GM18519 (cell line): ENCODE measurements at regions not wholly inside any gene's neighbourhood (a gene's known extent, or its start where the extent isn't known, plus 50 kb on each side); places are given as distances from the start of the nearest gene placed in this dataset.
"Not testable (repeated sequence)": the region's sequence is repeated elsewhere in the genome, so short reads cannot be mapped to it uniquely, and the experiment has no call there.

ENCODE experiments used
- ATAC-seq: cut with Tn5 transposase; IDR thresholded peaks from one replicate; pipeline ENCODE4 v1.9.1; 2021; ENCODE audit warnings: mild to moderate bottlenecking, moderate library complexity; ENCODE audit not compliant: unreplicated experiment, low FRiP score

DNA sequence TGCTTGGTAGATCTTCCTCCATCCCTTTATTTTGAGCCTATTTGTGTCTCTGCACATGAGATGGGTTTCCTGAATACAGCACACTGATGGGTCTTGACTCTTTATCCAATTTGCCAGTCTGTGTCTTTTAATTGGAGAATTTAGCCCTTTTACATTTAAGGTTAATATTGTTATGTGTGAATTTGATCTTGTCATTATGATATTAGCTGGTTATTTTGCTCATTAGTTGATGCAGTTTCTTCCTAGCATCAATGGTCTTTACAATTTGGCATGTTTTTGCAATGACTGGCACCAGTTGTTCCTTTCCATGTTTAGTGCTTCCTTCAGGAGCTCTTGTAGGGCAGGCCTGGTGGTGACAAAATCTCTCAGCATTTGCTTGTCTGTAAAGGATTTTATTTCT is 72.4 kb downstream of the HNRNPD start:
- not testable (repeated sequence) for ATAC-seq

DNA sequence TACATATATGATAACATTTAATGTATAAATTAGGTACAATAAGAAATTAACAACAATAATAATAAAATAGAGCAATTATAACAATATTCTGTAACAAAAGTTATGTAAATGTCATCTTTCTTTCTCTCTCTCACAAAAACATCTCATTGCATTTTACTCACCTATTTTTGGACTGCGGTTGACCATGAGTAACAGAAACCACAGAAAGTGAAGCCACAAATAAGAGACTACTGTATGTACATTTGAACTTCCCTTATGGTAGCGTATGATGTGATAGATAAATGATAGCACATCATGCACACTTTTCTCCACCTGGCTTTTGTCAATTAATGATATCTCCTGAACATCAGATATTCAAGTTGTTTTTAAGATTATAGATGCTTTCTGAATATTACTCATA is 80.5 kb downstream of the HNRNPD start:
- ATAC-seq, result peak; percentile 100

DNA sequence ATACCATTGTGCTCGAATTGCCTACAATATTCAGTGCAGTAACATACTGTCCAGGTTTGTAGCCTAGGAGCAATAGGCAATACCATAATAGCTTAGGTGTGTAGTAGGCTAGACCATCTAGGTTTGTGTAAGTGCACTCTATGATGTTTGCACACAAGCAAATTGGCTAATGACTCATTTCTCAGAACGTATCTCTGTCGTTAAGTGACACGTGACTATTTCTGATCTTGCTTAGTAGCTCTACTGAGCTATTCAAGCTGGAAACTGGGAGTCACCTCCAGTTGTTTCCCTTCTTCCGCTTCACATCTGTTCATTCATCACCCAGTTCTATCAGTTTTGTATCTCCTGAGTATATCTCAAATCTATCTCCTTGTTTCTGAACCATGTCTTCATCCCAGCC is 86.1 kb downstream of the HNRNPD start:
- ATAC-seq, result no peak

DNA sequence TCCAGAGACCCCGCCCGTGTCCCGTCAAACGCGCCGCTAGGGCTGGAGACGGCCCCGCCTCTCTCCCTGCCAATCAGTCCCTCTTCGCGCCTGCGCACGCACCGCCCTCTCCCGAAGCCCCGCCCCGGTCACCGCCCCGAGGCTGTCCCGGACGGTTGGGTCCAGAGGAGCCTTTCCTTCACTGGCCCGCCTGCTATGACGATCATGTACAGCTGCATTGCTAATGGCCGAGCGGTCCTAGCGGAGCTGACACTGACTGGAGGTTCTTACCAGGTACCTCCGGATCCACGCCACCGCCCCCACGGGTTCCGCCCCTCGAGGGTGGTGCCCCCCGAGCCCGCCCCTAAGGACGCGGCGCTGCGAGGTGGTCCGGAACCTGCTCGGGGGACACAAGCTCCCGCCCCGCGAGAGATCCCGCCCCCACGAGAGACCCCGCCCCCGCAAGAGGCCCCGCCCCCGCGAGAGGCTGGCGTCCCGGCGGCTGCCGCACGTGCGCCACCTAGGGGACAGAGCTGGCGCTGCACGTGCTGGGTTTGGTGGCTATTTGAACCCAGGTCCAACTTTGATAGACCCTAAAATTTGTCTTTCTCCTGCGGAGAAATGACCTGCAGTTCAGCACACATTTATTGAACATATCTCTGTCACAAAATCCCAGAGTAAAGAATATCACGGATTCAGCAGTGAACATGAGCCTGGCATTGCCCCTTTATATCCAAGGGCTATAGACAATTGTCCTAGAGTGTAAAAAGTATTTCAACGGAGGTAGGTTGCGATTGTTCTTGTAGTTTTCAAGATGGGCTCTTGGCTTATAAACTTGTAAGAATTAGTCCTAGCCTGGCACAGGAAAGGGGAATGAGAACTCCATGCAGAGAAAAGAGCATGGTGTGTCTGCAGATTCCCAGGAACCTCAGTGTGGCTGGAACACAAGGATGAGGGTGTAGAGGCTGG is 88.7 kb downstream of the HNRNPD start:
- ATAC-seq, result peak; percentile 100

DNA sequence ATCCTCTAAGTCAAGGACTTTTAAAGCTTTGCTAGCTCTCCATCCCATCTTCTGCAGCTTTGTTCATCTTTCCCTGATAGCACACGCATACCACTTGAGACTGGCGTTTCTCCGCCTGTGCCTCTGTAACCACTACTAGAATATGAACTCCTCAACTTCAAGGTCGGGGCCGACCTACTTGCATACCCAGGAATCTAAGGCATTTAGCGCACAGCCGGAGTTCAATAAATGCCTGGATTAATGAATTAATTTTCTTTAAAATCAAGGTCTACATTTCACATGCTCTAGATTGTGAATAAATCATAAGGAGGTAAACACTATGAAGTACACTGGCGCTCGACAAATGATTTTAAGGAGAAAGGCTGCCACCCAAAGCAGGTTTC is 89.3 kb downstream of the HNRNPD start:
- ATAC-seq, result no peak

GRCh38 chr4:82282875-82283274 is 90.9 kb downstream of the HNRNPD start:
- ATAC-seq, result no peak

DNA sequence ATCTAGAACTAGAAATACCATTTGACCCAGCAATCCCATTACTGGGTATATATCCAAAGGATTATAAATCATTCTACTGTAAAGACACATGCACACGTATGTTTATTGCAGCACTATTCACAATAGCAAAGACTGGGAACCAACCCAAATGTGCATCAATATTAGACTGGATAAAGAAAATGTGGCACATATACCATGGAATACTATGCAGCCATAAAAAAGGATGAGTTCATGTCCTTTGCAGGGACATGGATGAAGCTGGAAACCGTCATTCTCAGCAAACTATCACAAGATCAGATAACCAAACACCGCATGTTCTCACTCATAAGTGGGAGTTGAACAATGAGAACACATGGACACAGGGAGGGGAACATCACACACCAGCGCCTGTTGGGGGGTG is 94.2 kb downstream of the HNRNPD start:
- ATAC-seq, result not testable (repeated sequence)

- ATAC-seq, result no peak
These were observed 97.5 kb downstream of the HNRNPD start for GRCh38 chr4:82276332-82276640.

- no peak for ATAC-seq
These were observed 98.1 kb downstream of the HNRNPD start for GRCh38 chr4:82275431-82276331.

DNA sequence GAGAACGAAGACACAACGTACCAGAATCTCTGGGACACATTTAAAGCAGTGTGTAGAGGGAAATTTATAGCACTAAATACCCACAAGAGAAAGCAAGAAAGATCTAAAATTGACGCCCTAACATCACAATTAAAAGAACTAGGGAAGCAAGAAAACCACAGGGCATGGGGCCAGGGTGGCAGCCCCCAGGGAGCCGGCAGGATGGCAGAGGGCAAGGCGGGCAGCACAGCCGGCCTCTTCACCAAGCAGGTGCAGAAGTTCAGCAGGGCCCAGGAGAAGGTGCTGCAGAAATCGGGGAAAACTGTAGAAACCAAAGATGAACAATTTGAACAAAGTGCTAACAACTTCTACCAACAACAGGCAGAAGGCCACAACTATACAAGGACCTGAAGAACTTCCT is 99.1 kb downstream of the HNRNPD start:
- not testable (repeated sequence) for ATAC-seq

GRCh38 chr4:82272523-82272922 is 101.3 kb downstream of the HNRNPD start:
- not testable (repeated sequence) for ATAC-seq

DNA sequence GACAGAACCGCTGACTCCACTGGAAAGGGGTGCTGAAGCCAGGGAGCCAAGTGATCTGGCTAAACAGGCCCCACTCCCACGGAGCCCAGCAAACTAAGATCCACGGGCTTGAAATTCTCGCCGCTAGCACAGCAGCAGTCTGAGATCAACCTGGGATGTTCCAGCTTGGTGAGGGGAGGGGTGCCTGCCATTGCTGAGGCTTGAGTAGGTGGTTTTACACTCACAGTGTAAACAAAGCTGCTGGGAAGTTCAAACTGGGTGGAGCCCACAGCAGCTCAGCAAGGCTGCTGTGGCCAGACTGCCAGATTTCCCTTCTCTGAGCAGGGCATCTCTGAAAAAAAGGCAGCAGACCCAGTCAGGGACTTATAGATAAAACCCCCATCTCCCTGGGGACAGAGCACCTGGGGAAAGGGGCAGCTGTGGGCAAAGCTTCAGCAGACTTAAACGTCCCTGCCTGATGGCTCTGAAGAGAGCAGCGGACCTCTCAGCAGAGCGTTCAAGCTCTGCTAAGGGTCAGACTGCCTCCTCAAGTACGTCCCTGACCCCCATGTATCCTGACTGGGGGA is 101.8 kb downstream of the HNRNPD start:
- not testable (repeated sequence) for ATAC-seq

- ATAC-seq, result no peak
These were observed 105.0 kb downstream of the HNRNPD start for GRCh38 chr4:82268826-82269193.

DNA sequence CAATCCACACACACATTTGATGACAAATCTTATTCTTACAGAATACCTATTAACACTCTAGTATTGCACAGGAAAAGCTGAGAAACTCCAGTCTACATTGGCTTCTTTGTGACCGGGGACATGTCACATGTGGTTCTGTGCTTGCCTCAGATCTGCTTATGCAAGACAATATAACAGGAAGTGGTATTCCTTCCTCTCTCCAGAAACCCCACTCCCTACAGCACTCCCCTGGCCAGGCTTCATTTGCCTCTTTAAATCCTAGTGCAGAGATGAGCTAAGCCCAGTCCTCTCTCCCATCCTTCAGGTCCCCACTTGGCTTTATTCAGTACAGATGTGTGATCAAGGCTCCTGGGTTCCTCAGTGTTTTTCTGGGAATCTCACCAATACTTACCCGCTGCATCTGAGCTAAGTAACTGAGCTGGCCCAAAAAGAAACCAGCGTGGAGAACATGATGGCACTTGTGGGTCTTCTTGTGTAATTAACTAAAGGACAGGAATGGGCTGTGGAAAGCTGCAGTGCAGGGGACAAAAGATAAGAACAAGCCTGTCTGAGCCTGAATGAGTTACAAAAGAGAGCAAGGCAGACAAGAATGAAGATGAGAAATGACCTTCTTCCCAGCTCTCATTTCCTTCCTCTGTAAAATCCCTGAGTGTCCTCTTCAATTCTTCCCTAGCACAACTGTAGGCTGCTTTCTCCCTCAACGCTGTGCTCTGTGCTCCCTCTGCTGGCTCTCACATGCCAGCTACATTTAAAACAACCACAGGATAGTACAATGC is 105.6 kb downstream of the HNRNPD start:
- ATAC-seq, result peak; percentile 84

DNA sequence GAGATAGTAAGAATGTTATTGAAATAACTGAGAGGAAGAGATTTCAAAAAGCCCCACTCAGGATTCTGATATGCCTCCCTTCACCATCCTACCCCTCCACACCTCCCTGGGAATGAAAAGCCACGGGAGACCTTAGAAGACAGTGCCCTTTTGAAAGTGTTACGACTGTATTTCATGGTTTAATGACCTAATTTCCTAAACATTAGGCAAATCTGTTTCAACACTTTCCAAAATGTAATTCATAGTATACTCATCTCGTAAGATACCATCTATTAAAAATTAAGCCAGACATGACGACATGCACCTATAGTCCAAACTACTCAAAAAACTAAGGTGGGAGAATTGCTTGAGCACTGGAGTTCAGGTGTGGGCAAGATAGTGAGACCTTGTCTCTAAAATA is 106.3 kb downstream of the HNRNPD start:
- no peak for ATAC-seq

GRCh38 chr4:82266345-82266744 is 107.4 kb downstream of the HNRNPD start:
- no peak for ATAC-seq

- ATAC-seq, result no peak
These were observed 112.7 kb downstream of the HNRNPD start for GRCh38 chr4:82261084-82261483.

DNA sequence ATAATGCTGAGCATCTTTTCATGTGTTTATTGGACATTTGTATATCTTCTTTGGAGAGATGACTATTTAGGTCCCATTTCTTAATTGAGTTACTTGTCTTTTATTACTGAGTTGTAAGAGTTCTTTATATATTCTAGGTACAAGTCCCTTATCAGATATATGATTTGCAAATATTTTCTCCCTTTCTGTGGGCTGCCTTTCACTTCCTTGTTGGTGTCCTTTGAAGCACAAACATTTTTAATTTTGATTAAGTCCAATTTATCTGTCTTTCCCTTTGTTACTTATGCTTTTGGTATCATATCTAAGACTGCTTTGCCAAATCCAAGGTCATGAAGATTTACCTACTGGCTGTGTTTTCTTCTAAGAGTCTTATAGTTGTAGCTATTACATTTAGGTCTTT is 113.2 kb downstream of the HNRNPD start:
- no peak for ATAC-seq

- no peak for ATAC-seq
These were observed 117.1 kb downstream of the HNRNPD start for GRCh38 chr4:82256718-82257117.

DNA sequence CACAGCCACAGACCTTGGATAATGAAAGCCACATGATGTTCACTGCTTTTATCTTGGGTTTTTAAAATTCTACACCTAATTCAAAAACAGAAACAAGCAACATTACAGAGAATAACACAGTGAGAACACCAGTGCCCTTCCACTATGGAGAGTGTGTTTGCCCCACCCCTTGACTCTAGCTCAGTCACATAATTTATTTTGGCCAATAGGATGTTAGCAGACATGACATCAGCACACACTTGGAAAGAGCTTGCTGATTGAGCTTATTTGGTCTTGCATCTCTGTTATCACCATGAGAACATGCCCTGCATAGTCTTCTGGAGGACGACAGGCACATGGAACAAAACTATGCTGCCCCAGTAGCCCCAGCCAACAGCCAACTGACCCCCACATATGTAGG is 118.1 kb downstream of the HNRNPD start:
- ATAC-seq, result no peak
